ENCODE measurements at regions not wholly inside any gene's neighbourhood (a gene's known extent, or its start where the extent isn't known, plus 50 kb on each side); places are given as distances from the start of the nearest gene placed in this dataset.

DNA sequence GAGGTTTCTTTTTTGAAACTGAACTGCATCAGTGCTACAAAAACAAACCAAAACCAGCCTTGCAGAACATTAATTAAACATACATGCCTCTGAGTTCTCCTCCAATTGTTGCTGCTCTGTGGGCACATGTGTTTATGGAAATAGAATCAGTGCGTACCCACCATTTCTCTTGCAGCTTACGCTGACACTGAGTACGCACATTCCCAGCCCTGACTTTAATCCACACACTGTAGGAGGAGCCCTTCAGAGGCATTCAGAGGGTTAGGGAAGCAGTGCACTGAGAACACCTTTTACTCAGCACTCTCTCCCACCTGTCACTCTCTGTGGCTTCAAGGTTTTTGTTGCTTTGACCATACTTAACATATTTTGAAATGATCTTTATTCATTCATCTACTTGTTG, 250.5 kb upstream of the PWP1 start:
- Histone ChIP-seq H3K36me3 (no peaks in the 10 kb centered on the region), H3K9me3 (ENCODE audit: severe bottlenecking) (no peaks in the 10 kb centered on the region), H3K27me3 (ENCODE audit: insufficient read depth, low read depth, severe bottlenecking) (no peaks in the 10 kb centered on the region), H3K27ac (no peak overlapping the region), H3K4me3 (ENCODE audit: low read depth, low read length) (no peak overlapping the region)
- DNase-seq, result peak; percentile 29
- TF ChIP-seq CTCF (IDR thresholded peaks at IDR 0.05; ENCODE audit: low read depth, low read length), result peak; percentile 11; the same call in 1 of the 2 replicates

DNA sequence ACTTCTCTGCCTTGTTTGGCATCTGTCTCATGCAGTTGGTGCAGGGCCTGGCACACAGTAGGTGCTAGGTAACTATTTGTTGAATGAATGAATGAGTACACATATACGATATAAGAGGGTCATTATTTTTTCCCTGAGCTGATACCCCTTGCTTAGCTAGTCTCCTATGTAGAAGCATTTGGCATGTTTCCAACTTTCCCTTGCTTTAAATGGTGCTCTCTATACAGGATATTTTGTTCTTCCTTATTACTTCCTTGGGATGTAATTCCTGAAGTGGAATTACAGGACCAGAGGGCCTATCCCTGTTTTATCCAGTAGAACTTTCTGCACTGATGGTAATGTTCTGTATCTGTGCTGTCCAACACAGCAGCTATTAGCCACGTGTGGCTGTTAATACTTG, 250.1 kb upstream of the PWP1 start:
- Histone ChIP-seq H3K9me3 (ENCODE audit: severe bottlenecking) (no peaks in the 10 kb centered on the region), H3K27ac (no peak overlapping the region), H3K4me3 (ENCODE audit: low read depth, low read length) (no peak overlapping the region), H3K36me3 (no peaks in the 10 kb centered on the region), H3K27me3 (ENCODE audit: insufficient read depth, low read depth, severe bottlenecking) (no peaks in the 10 kb centered on the region)
- no peak for DNase-seq
- no peak for TF ChIP-seq CTCF (IDR thresholded peaks at IDR 0.05; ENCODE audit: low read depth, low read length)

DNA sequence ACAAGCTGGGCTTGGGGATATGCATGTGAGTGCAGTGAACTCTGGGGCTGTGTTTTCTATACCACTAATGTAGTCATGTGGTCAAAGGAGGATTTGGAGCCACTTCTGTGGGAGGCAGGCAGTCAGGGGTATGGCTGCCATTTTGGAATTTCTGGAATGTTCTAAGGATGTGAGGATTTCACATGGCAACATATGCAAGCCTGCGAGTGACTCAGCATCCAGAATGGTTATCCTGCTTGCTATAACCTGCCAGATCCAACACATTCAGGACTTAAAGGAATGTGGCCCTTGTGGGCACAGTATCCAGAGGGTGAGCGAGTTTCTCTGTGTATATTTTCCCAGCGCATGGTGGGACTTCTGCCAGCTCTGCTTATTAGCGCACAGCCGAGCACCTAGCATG, 249.2 kb upstream of the PWP1 start:
- DNase-seq, result peak; percentile 39
- no peak for TF ChIP-seq CTCF (IDR thresholded peaks at IDR 0.05; ENCODE audit: low read depth, low read length)
- H3K27ac ChIP-seq, result no peak overlapping the region
- H3K27me3 ChIP-seq (ENCODE audit: insufficient read depth, low read depth, severe bottlenecking), result no peaks in the 10 kb centered on the region
- no peaks in the 10 kb centered on the region for H3K36me3 ChIP-seq
- no peak overlapping the region for H3K4me3 ChIP-seq (ENCODE audit: low read depth, low read length)
- no peaks in the 10 kb centered on the region for H3K9me3 ChIP-seq (ENCODE audit: severe bottlenecking)

DNA sequence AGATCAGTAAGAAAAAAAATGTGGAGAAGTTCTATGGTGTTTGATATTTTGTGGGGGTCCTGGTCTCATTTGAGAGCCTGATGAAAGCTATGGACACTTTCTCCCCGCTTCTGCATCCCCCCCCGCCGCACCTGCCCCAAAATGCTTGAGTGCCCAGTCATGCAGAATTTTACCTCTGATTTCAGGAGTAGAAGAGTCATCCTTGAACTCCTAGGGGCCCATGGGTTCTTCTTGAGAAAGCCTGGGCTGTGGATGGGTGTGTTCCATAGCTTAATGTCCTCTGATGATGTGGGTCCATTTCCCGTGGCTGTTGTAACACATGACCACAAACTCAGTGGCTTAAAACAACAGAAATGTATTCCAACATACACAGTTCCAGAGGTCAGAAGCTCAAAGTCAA, 248.8 kb upstream of the PWP1 start:
- H3K27ac ChIP-seq, result no peak overlapping the region
- no peak overlapping the region for H3K4me3 ChIP-seq (ENCODE audit: low read depth, low read length)
- no peaks in the 10 kb centered on the region for H3K27me3 ChIP-seq (ENCODE audit: insufficient read depth, low read depth, severe bottlenecking)
- no peak for DNase-seq
- no peaks in the 10 kb centered on the region for H3K36me3 ChIP-seq
- no peak for TF ChIP-seq CTCF (IDR thresholded peaks at IDR 0.05; ENCODE audit: low read depth, low read length)
- no peaks in the 10 kb centered on the region for H3K9me3 ChIP-seq (ENCODE audit: severe bottlenecking)

GRCh38 chr12:107437954-107438353, 247.6 kb upstream of the PWP1 start:
- TF ChIP-seq CTCF (IDR thresholded peaks at IDR 0.05; ENCODE audit: low read depth, low read length), result no peak
- Histone ChIP-seq H3K27ac (no peak overlapping the region), H3K9me3 (ENCODE audit: severe bottlenecking) (no peaks in the 10 kb centered on the region)

DNA sequence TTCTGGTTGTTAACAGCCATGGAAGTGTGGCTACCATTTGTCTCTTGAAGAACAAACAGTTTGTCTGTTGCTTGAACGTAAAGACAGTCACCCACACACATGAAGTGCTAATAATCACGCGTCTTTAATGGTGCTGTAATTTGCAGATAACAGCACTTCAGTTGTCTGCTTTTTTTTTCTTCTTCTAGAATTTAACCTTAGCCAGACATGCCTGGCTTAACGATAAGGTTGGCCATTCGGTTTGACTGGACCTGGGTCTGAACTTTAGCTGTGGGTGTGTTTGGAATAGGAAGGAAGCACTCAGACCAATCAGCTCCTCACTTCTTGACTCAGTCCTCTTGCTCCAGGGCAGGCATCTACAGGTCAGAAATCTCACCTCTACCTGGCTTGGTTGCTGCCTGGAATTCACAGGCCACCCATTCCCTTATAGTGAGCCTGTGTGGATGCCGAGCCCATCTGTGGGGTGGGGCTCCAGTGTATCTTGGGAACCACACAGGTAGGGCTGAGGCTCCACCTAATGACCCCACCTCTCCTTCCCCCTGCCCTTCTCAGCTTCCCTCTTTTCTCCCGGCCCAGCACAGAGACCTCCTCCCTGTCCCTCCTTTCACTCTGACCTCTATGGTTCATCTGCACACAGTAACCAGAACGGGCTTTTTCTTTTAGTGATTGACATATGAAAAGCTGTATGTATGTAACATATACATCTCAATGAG, 246.4 kb upstream of the PWP1 start:
- DNase-seq, result no peak
- Histone ChIP-seq H3K4me3 (ENCODE audit: low read depth, low read length) (no peak overlapping the region), H3K36me3 (no peaks in the 10 kb centered on the region), H3K9me3 (ENCODE audit: severe bottlenecking) (no peaks in the 10 kb centered on the region), H3K27me3 (ENCODE audit: insufficient read depth, low read depth, severe bottlenecking) (no peaks in the 10 kb centered on the region), H3K27ac (no peak overlapping the region)
- TF ChIP-seq CTCF (IDR thresholded peaks at IDR 0.05; ENCODE audit: low read depth, low read length), result no peak

More at GRCh38 chr12:107437954-107438353, 247.6 kb upstream of the PWP1 start:
- Histone ChIP-seq H3K36me3 (no peaks in the 10 kb centered on the region), H3K27me3 (ENCODE audit: insufficient read depth, low read depth, severe bottlenecking) (no peaks in the 10 kb centered on the region), H3K4me3 (ENCODE audit: low read depth, low read length) (no peak overlapping the region)
- DNase-seq, result no peak

Data from WERI-Rb-1 (cell line).